H9 (cell line): ENCODE measurements at regions not wholly inside any gene's neighbourhood (a gene's known extent, or its start where the extent isn't known, plus 50 kb on each side); places are given as distances from the start of the nearest gene placed in this dataset.

Source experiments
- DNase-seq: peaks from one replicate; pipeline ENCODE4 v3.0.0-alpha.2; 2017
- H2AFZ ChIP-seq: one replicate; pipeline ENCODE4 v1.6.1; 2013; ENCODE audit warnings: mild to moderate bottlenecking, low read length, control low read depth, moderate library complexity
- H2AK5ac ChIP-seq: 2 replicates; pipeline ENCODE4 v1.6.1; 2013; ENCODE audit warnings: low read length, control low read depth, mixed read lengths; ENCODE audit not compliant: insufficient read length
- H2BK120ac ChIP-seq: one replicate; pipeline ENCODE4 v1.6.1; 2013; ENCODE audit warnings: low read depth, mild to moderate bottlenecking, low read length, control low read depth, inconsistent platforms; ENCODE audit not compliant: poor library complexity, severe bottlenecking
- H2BK12ac ChIP-seq: 2 replicates; pipeline ENCODE4 v1.6.1; 2013; ENCODE audit warnings: low read length, control low read depth, mixed read lengths, low read depth; ENCODE audit not compliant: insufficient read length
- H2BK15ac ChIP-seq: 2 replicates; pipeline ENCODE4 v1.6.1; 2013; ENCODE audit warnings: low read depth, low read length, control low read depth
- H2BK20ac ChIP-seq: one replicate; pipeline ENCODE4 v1.6.1; 2013; ENCODE audit warnings: low read depth, mild to moderate bottlenecking, low read length, control low read depth, inconsistent platforms; ENCODE audit not compliant: poor library complexity, severe bottlenecking
- H2BK5ac ChIP-seq: 2 replicates; pipeline ENCODE4 v1.6.1; 2013; ENCODE audit warnings: low read length, control low read depth, mixed read lengths; ENCODE audit not compliant: insufficient read length
- H3K14ac ChIP-seq: 2 replicates; pipeline ENCODE4 v1.6.1; 2013; ENCODE audit warnings: low read length, control low read depth; ENCODE audit not compliant: insufficient read depth
- H3K18ac ChIP-seq: 2 replicates; pipeline ENCODE4 v1.6.1; 2013; ENCODE audit warnings: low read depth, mild to moderate bottlenecking, mixed read lengths, low read length, control low read depth; ENCODE audit not compliant: insufficient read length
- H3K23ac ChIP-seq: 2 replicates; pipeline ENCODE4 v1.6.1; 2013; ENCODE audit warnings: low read length, control low read depth, mixed read lengths, low read depth; ENCODE audit not compliant: insufficient read length
- H3K23me2 ChIP-seq: 2 replicates; pipeline ENCODE4 v1.6.1; 2013; ENCODE audit warnings: low read depth, mild to moderate bottlenecking, mixed read lengths, low read length, control low read depth; ENCODE audit not compliant: insufficient read length, poor library complexity, severe bottlenecking
- H3K27ac ChIP-seq: 2 replicates; pipeline ENCODE4 v1.5.1; 2013; ENCODE audit warnings: low read length, control low read depth, mixed read lengths, low read depth; ENCODE audit not compliant: insufficient read length
- H3K27me3 ChIP-seq: 2 replicates; pipeline ENCODE4 v1.6.1; 2013; ENCODE audit warnings: low read length, control low read depth, inconsistent platforms; ENCODE audit not compliant: insufficient read depth
- H3K4ac ChIP-seq: 2 replicates; pipeline ENCODE4 v1.6.1; 2013; ENCODE audit warnings: low read depth, mild to moderate bottlenecking, control low read depth, inconsistent platforms, low read length, moderate library complexity
- H3K4me1 ChIP-seq: 2 replicates; pipeline ENCODE4 v1.6.1; 2013; ENCODE audit warnings: low read length, control low read depth, inconsistent platforms; ENCODE audit not compliant: insufficient read depth
- H3K4me2 ChIP-seq: 2 replicates; pipeline ENCODE4 v1.6.1; 2013; ENCODE audit warnings: low read length, control low read depth, mixed read lengths; ENCODE audit not compliant: insufficient read length, insufficient read depth
- H3K56ac ChIP-seq: 2 replicates; pipeline ENCODE4 v1.6.1; 2013; ENCODE audit warnings: low read depth, mild to moderate bottlenecking, mixed read lengths, low read length, control low read depth; ENCODE audit not compliant: insufficient read length
- H3K79me1 ChIP-seq: 2 replicates; pipeline ENCODE4 v1.6.1; 2013; ENCODE audit warnings: low read depth, mild to moderate bottlenecking, moderate library complexity, low read length, control low read depth, inconsistent platforms; ENCODE audit not compliant: insufficient read depth, poor library complexity, severe bottlenecking
- H3K79me2 ChIP-seq: 2 replicates; pipeline ENCODE4 v1.6.1; 2013; ENCODE audit warnings: low read length, control low read depth, inconsistent platforms; ENCODE audit not compliant: insufficient read depth
- H3K9ac ChIP-seq: 2 replicates; pipeline ENCODE4 v1.6.1; 2013; ENCODE audit warnings: low read length, control low read depth, mixed read lengths; ENCODE audit not compliant: insufficient read length; ENCODE audit errors: extremely low read depth
- H3K9me3 ChIP-seq: one replicate; pipeline ENCODE4 v1.6.1; 2013; ENCODE audit warnings: low read depth, low read length, inconsistent platforms; ENCODE audit not compliant: control insufficient read depth
- H3T11ph ChIP-seq: one replicate; pipeline ENCODE4 v1.6.1; 2013; ENCODE audit warnings: mild to moderate bottlenecking, low read length, control low read depth, inconsistent platforms
- H4K20me1 ChIP-seq: one replicate; pipeline ENCODE4 v1.6.1; 2013; ENCODE audit not compliant: control insufficient read depth, insufficient read length, insufficient read depth
- H4K5ac ChIP-seq: 2 replicates; pipeline ENCODE4 v1.6.1; 2013; ENCODE audit warnings: low read depth, mild to moderate bottlenecking, mixed read lengths, low read length, control low read depth; ENCODE audit not compliant: insufficient read length
- H4K8ac ChIP-seq: replicated peaks from 2 replicates; pipeline ENCODE4 v1.6.1; 2013; ENCODE audit warnings: low read length, control low read depth, mixed read lengths, low read depth; ENCODE audit not compliant: insufficient read length
- H4K91ac ChIP-seq: 2 replicates; pipeline ENCODE4 v1.6.1; 2013; ENCODE audit warnings: low read depth, mild to moderate bottlenecking, moderate library complexity, mixed read lengths, low read length, control low read depth; ENCODE audit not compliant: insufficient read length
- H3K27ac Mint-ChIP-seq, 3 experiments: 2 replicates in 2 of 3; 3 replicates in 1 of 3; pipeline ENCODE4 v1.8.0; 2020 to 2021; ENCODE audit warnings: mixed read lengths in 3 of 3, mild to moderate bottlenecking in 1 of 3, moderate library complexity in 1 of 3
- H3K27me3 Mint-ChIP-seq: 2 replicates; pipeline ENCODE4 v1.8.0; 2021; ENCODE audit warnings: low read depth, mild to moderate bottlenecking, moderate library complexity, mixed read lengths
- H3K36me3 Mint-ChIP-seq, 3 experiments: 2 replicates in 2 of 3; 3 replicates in 1 of 3; pipeline ENCODE4 v1.8.0; 2020 to 2021; ENCODE audit warnings: low read depth in 3 of 3, mixed read lengths in 3 of 3; ENCODE audit not compliant: insufficient read depth in 1 of 3
- H3K4me1 Mint-ChIP-seq, 2 experiments: 2 replicates each; pipeline ENCODE4 v1.8.0; 2020; ENCODE audit warnings: mixed read lengths in 2 of 2
- H3K4me3 Mint-ChIP-seq, 2 experiments: 2 replicates in 1 of 2; 3 replicates in 1 of 2; pipeline ENCODE4 v1.8.0; 2020 to 2021; ENCODE audit warnings: mild to moderate bottlenecking in 2 of 2, mixed read lengths in 2 of 2, moderate library complexity in 1 of 2
- H3K9me3 Mint-ChIP-seq, 2 experiments: 2 replicates in 1 of 2; 3 replicates in 1 of 2; pipeline ENCODE4 v1.8.0; 2020; ENCODE audit warnings: mild to moderate bottlenecking in 2 of 2, mixed read lengths in 2 of 2, moderate library complexity in 1 of 2
- CTCF ChIP-seq: fragments of 200-600 bp; sonication (generic); conservative IDR thresholded peaks from 3 replicates; pipeline ENCODE4 v1.8.0; 2021; ENCODE audit warnings: antibody characterized with exemption, mild to moderate bottlenecking
- WGBS: extraction: QIAGEN DNeasy Blood & Tissue Kit; methylation state at CpG from one replicate; pipeline ENCODE4 v1.1.7; 2013; ENCODE audit warnings: missing lambda C conversion rate, low lambda C conversion rate, mixed read lengths; ENCODE audit not compliant: insufficient read length; ENCODE audit errors: extremely low coverage; 5-methylcytosine and 5-hydroxymethylcytosine counted together

- H3K9me3 Mint-ChIP-seq: no peaks in the 10 kb centered on the region; a peak in 1 of 5 replicates
- Histone ChIP-seq H2AFZ (no peak overlapping the region), H3K79me1 (no peaks in the 10 kb centered on the region), H4K5ac (no peak overlapping the region), H3K4me2 (no peak overlapping the region), H2BK5ac (no peak overlapping the region), H2BK15ac (no peak overlapping the region), H4K20me1 (no peaks in the 10 kb centered on the region), H3K23me2 (no peaks in the 10 kb centered on the region), H3K4me1 (no peaks in the 10 kb centered on the region; the same call in 1 of the 2 replicates), H3K9me3 (no peaks in the 10 kb centered on the region), H4K91ac (no peak overlapping the region), H2AK5ac (no peak overlapping the region), H3K56ac (no peak overlapping the region), H4K8ac (no peak overlapping the region), H2BK120ac (no peak overlapping the region), H3T11ph (no peak overlapping the region), H3K4ac (no peak overlapping the region), H3K18ac (no peak overlapping the region), H3K27ac (no peak overlapping the region), H2BK20ac (no peak overlapping the region), H3K9ac (no peak overlapping the region), H2BK12ac (no peak overlapping the region), H3K79me2 (no peaks in the 10 kb centered on the region), H3K14ac (no peak overlapping the region), H3K27me3 (no peaks in the 10 kb centered on the region), H3K23ac (no peak overlapping the region)
- H3K27ac Mint-ChIP-seq: no peak overlapping the region
- no CpG with 5 or more reads among the region's 2 CpGs for WGBS
- DNase-seq: no peak
- H3K4me3 Mint-ChIP-seq: no peak overlapping the region
- H3K4me1 Mint-ChIP-seq: peaks cover 7 to 8% of the 10 kb centered on the region in 2 experiments
- no peak for TF ChIP-seq CTCF
- H3K27me3 Mint-ChIP-seq: no peaks in the 10 kb centered on the region
- H3K36me3 Mint-ChIP-seq: no peaks in the 10 kb centered on the region; a peak in 1 of 7 replicates
These were observed 1337.2 kb upstream of the CELF4 start for GRCh38 chr18:38902796-38903195.
